HFF-Myc (cell line): ENCODE measurements at regions not wholly inside any gene's neighbourhood (a gene's known extent, or its start where the extent isn't known, plus 50 kb on each side); places are given as distances from the start of the nearest gene placed in this dataset.
"Not testable (repeated sequence)": the region's sequence is repeated elsewhere in the genome, so short reads cannot be mapped to it uniquely, and the experiment has no call there.

Experiments used
- DNase-seq: peaks from one replicate; pipeline ENCODE4 v3.0.0-alpha.2; 2011; ENCODE audit warnings: low read depth; ENCODE audit errors: extremely low read depth
- H3K4me3 ChIP-seq: replicated peaks from 2 replicates; pipeline ENCODE4 v1.5.1; 2011; ENCODE audit warnings: low read depth, mild to moderate bottlenecking, control low read depth, low read length
- TF ChIP-seq, protein P1 (sequence below): IDR thresholded peaks from 2 replicates; pipeline ENCODE4 v1.5.1; 2012; ENCODE audit warnings: mild to moderate bottlenecking, low read depth, low read length, control low read depth; ENCODE audit errors: missing control alignments

DNA sequence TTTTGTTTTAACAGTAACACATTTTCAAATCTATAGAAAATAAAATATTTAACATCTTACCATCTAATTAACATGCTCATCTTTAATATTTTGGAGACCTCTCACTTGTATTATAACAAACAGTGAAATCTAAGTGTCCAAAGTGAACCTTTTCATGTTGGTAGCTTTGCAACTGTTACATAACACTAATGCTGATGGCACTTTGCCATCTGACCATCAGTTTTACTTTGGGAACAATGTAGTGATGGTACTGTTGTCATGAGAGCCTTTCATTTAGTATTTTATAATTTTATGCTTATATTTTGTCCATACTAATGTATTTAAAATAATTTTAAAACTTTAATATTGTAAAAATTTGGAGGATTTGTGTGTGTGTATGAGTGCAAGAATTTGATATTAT is 1017.0 kb upstream of the KCND2 start:
- H3K4me3 ChIP-seq = no peak overlapping the region
- no peak for DNase-seq
- TF ChIP-seq, protein P1, sequence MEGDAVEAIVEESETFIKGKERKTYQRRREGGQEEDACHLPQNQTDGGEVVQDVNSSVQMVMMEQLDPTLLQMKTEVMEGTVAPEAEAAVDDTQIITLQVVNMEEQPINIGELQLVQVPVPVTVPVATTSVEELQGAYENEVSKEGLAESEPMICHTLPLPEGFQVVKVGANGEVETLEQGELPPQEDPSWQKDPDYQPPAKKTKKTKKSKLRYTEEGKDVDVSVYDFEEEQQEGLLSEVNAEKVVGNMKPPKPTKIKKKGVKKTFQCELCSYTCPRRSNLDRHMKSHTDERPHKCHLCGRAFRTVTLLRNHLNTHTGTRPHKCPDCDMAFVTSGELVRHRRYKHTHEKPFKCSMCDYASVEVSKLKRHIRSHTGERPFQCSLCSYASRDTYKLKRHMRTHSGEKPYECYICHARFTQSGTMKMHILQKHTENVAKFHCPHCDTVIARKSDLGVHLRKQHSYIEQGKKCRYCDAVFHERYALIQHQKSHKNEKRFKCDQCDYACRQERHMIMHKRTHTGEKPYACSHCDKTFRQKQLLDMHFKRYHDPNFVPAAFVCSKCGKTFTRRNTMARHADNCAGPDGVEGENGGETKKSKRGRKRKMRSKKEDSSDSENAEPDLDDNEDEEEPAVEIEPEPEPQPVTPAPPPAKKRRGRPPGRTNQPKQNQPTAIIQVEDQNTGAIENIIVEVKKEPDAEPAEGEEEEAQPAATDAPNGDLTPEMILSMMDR = no peak

DNA sequence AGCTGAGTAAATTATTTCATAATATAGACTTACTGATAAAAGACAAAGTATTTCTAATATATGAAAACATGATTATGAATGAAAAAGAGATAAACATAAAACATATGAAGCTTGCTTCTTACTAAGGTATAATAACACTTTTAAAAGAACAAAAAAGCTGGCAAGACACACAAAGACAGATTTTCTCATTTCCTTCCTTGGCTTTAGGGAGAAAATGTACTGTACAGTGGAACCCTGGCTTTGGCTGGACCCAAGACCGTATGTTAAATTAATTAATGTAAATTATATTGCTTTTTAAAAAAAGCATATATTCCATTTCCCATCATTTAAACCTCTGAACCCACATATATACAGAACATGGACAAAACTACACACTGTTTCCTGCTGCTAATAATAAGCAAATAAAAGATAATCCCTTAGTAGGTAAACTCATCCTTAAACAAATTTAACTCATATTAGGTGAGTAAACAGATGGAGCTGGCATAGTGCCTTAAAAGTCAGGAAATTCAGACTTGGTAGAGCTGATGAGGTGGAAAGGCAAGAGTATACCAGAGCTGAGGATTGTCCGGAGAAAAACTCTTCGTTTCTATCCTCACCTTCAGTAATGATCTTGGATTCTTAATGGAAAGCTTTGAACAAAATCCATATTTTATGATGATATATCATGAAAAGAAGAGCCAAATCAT is 1016.4 kb upstream of the KCND2 start:
- TF ChIP-seq, protein P1 = no peak
- DNase-seq = no peak
- no peak overlapping the region for H3K4me3 ChIP-seq

DNA sequence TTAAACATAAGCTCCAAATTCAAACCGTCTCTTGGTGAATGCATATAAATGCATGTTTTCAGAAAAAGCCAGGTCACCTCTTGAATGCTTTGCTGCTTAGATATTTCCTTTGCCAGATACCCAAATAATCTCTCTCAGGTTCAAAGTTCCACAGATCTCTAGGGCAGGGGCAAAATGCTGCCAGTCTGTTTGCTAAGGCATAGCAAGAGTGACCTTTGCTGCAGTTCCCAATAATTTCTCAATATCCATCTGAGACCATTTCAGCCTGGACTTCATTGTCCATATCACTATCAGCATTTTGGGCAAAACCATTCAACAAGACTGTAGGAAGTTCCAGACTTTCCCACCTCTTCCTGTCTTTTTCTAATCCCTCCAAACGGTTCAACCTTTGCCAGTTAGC is 1006.2 kb upstream of the KCND2 start:
- not testable (repeated sequence) for DNase-seq, H3K4me3 ChIP-seq

DNA sequence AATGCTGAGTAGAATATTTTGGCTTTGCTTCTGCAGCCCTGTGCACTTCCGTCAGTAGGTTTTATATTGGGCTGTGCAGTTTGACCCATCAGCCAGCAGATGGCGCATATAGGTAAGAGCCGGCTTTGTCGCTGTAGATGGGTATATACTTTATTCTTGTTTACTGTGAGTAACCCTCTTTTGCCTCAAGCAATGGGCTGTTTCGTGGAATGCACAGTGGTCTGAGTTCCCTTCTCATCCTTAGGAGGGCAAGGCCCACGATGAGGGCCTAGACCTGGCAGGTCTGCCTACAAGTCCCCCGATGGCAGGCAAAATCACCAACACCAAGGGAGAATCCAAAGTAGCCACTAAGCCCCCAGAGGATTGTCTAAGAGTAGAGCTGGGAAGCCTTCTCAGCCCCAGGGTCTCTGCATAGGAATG is 1002.9 kb upstream of the KCND2 start:
- TF ChIP-seq, protein P1 = peak; percentile 74
- no peak overlapping the region for H3K4me3 ChIP-seq
- peak; percentile 9 for DNase-seq

DNA sequence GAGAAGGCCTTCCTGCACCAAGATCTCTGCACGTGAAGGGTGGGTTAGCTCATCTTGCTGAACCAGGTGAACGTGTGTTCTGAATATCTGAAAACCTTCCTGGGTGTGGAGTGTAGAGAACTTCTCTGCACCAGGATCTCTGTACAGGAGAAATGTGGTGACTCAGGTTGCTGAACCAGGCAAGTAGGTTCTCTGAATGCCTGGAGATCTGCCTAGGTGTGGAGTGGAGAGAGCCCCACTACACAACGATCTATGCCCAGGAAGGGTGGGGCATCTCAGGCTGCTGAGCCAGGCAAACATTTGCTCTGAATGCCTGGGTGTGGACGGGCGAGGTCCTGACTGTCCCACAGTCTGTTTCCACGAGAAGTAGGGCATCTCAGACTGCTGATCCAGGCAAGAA is 1002.3 kb upstream of the KCND2 start:
- TF ChIP-seq, protein P1 = no peak
- H3K4me3 ChIP-seq = no peak overlapping the region
- no peak for DNase-seq

DNA sequence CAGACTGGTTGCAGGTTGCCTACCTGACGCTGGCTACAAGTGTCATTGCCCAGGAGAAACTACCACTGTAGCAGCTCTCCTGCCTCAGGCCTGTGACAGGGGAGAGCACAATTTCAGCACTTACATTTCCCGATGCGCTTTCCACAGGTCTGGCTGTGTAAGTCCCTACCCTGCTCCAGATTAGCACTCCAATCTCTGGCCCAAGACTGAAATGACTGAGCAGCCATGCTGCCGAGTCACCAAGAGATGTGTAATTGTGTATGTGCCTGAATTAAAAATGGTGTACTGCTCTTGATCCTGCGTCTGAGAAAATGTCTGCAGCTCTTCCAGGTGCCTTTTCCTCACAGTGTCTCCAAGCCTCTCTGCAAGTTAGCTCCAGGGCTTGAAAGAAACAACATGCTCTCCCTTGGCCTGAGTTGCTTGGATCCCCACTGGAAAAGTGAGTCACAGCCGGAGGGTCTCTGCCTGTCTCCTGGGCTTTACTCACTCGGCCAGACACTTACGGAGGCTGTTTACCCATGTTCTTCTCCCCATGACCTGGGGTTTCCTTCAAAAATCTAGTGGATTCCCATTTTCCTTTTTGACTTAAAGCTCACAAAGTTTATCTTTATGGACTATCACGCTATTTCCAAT is 1001.7 kb upstream of the KCND2 start:
- no peak for DNase-seq

DNA sequence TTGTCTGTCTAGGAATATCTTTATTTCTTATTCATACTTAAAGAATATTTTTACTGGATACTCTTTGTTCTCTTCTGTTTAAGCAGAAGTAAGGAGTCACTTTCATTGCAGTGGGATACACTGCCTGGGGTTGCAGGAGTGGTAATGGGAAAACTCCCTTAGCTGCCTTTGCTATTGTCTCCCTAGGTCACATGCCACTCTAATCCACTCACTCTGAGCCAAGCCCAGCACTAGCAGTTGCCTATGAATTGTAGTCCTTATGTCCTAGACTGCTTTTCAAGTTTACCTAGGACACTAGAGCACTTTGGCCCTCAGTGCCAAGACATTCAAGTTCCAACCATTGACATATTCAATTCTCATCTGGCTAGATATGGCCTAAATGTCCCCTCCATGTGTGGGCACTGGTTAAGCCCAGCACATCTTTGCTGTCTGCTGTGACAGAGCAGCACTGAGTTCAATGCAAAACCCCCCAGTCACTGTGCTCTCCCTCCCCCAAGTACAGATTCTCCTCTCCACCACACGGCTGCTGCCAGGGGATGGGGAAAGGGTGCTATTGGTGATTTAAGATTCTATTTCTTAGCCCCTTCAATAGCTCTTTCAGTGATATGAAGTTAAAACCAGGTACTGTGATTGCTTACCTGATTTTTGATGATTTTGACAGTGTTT is 991.7 kb upstream of the KCND2 start:
- no peak overlapping the region for H3K4me3 ChIP-seq
- TF ChIP-seq, protein P1 = no peak
- no peak for DNase-seq

More for the DNA sequence above, 1001.7 kb upstream of the KCND2 start:
- no peak overlapping the region for H3K4me3 ChIP-seq
- TF ChIP-seq, protein P1 = no peak
